ENCODE measurements at regions not wholly inside any gene's neighbourhood (a gene's known extent, or its start where the extent isn't known, plus 50 kb on each side); places are given as distances from the start of the nearest gene placed in this dataset.

- FAIRE-seq (peak; percentile 4), DNase-seq (ENCODE audit: low read depth, low spot score) (no peak)
- BruUV-seq (replicated peaks): no TSS peak
- TF ChIP-seq MAX (IDR thresholded peaks at IDR 0.05; ENCODE audit: insufficient read depth, insufficient read length): no peak
- TF ChIP-seq GATA2 (IDR thresholded peaks at IDR 0.05; ENCODE audit: insufficient read depth, insufficient read length, low read depth, low read length): no peak
- no peak for TF ChIP-seq JUN (IDR thresholded peaks at IDR 0.05; ENCODE audit: borderline replicate concordance, insufficient read depth, insufficient read length, low read depth)
- TF ChIP-seq POLR2AphosphoS5 (IDR thresholded peaks at IDR 0.05; ENCODE audit: insufficient read depth, low read depth, low read length): no peak
- TF ChIP-seq CTCF (IDR thresholded peaks at IDR 0.05; ENCODE audit: extremely low read depth in 1 of 2, insufficient read depth in 1 of 2, low read depth in 1 of 2, low read length in 2 of 2): no peak
- TF ChIP-seq EZH2 (IDR thresholded peaks at IDR 0.05; ENCODE audit: borderline replicate concordance, low read depth, low read length, severe bottlenecking): no peak
- H3K9me3 ChIP-seq (replicated peaks; ENCODE audit: control insufficient read depth, insufficient read depth, low read length): no peaks in the 10 kb centered on the region
- H3K27me3 ChIP-seq (ENCODE audit: control insufficient read depth in 2 of 2, insufficient read depth in 2 of 2, low read length in 2 of 2): no peaks in the 10 kb centered on the region
- no peak overlapping the region for H3K4me2 ChIP-seq (ENCODE audit: insufficient read depth, low read length)
- H3K79me2 ChIP-seq (ENCODE audit: control insufficient read depth, insufficient read depth, low read length): no peaks in the 10 kb centered on the region
- CTCF ChIA-PET: interaction anchor here (1.0 to 1.5 kb wide), 3 partner anchors 9 to 12 kb away, joined by 3 to 5 read pairs (median 4); no protein-coding TSS in a partner anchor
- H3K27ac ChIP-seq (ENCODE audit: insufficient read depth, low read depth, low read length): no peak overlapping the region
- no peaks in the 10 kb centered on the region for H3K36me3 ChIP-seq (ENCODE audit: control insufficient read depth in 2 of 2, extremely low read depth in 1 of 2, insufficient read depth in 2 of 2, low read length in 2 of 2)
- H3K4me3 ChIP-seq (replicated peaks in 1 of 3; ENCODE audit: insufficient read depth in 1 of 3, low read depth in 1 of 3, low read length in 3 of 3): no peak overlapping the region
- dilution Hi-C loops (cut with MboI; ENCODE audit: extremely low pct_ligation_motif_present, low sequenced_read_pairs): no loop called here
- no peaks in the 10 kb centered on the region for H3K4me1 ChIP-seq (ENCODE audit: control insufficient read depth, extremely low read depth, insufficient read depth, low read length)
- H2AFZ ChIP-seq (ENCODE audit: low read depth, low read length): no peak overlapping the region
- POLR2A ChIA-PET: no interaction called here
- no peaks in the 10 kb centered on the region for H4K20me1 ChIP-seq (replicated peaks; ENCODE audit: control insufficient read depth, extremely low read depth, insufficient read depth, low read length)
- H3K9me1 ChIP-seq (replicated peaks; ENCODE audit: control insufficient read depth, extremely low read depth, insufficient read depth, low read length): no peaks in the 10 kb centered on the region
- intact Hi-C loops (cut with micrococcal nuclease): no loop called here
- H3K9ac ChIP-seq (replicated peaks; ENCODE audit: extremely low read depth, insufficient read depth, low read length): no peak overlapping the region
Measured at GRCh38 chr6:18334251-18334650, 52.9 kb upstream of the RNF144B start.

Data from endothelial cell of umbilical vein (primary cell).